Renal cortical epithelial cell (primary cell): ENCODE measurements at regions not wholly inside any gene's neighbourhood (a gene's known extent, or its start where the extent isn't known, plus 50 kb on each side); places are given as distances from the start of the nearest gene placed in this dataset.
A peak's percentile ranks its signal among the peaks of the same experiment; 100 is the strongest.

Experiments
- DNase-seq: peaks from one replicate; pipeline ENCODE4 v3.0.0-alpha.2; 2011; ENCODE audit warnings: low read depth

GRCh38 chr17:79317916-79318315, 243.3 kb downstream of the ENGASE start:
- DNase-seq: no peak

- DNase-seq: no peak
Measured at GRCh38 chr17:79316805-79317204, 242.2 kb downstream of the ENGASE start.

- no peak for DNase-seq
Measured at GRCh38 chr17:79315358-79316105, 240.9 kb downstream of the ENGASE start.

DNA sequence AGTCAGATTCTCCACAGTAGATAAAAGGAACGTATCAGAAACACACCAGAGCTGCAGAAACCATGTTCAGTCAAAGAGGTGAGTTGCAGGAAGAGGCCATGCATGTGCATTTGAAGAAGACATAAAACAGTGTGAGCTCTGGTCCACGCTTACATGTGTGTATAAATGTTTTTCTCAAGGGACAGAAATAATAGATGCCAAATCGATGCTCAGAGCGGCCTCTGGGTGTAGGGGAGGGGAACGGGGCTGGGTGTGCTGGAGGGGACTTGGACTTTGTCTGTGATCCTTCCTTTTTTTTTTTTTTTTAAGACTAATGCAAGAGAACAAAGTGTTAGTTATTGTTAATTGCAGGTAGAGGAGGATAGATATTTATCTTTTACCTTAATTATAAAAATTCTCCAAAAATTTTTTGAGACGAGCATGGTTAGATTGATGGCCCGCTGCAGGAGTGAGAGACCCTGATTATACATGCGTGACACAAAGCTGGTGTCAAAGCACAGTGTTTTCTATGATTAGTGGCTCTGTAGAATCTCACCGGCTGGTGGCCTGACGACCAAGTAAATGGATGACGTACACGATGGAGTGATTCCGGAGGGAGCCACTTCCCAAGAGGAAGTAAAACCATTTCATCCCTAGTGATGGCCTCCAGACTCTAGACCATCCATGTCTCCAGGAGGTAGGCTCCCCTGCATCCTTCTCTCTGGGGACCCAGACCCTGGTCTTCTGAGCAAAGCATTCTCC, 240.2 kb downstream of the ENGASE start:
- no peak for DNase-seq

GRCh38 chr17:79311373-79311772, 236.7 kb downstream of the ENGASE start:
- DNase-seq: no peak

DNA sequence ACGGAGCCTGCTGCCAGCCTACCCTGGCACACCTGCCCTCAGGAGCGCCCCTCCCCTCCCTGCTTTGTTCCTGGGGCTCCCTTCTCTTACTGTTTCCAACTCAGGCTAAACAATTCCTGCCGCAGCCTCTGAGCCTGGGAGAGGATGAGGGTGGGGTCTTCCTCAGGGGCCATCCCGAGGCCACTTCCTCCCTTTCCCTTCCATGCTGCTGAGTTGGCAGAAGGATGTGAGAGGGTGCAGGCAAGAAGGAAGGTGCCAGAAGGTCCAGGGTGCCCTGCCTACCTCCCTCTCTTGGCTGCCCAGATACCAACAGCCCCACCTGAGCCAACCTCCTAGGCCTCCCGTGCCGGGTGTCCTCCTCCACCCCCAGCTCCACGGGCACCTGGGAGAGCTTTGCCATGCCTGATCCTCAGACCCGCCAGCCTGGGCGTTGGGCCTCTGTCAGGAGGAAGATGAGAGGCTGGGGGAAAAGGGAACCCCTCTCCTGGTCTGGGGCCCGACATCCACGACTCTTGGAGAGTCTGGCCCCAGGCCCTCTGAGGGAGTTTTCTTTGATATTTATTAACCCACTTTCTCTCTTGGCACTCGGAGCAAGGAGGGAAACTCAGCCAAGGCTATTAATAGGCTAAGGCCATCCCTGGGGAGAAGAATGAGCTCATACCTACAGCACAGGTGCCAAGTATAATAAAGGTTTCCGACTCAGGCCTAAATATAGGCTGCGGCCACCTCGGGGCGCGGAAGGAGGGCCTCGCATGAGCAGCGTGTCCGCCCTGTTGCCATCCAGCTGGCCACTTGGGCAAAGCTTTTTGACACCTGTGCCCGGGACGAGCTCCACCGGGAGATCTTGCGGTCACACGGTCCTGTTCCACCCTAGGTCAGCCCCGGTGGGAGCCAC, 232.0 kb downstream of the ENGASE start:
- no peak for DNase-seq

- no peak for DNase-seq
Measured at GRCh38 chr17:79305768-79306423, 231.3 kb downstream of the ENGASE start.

DNA sequence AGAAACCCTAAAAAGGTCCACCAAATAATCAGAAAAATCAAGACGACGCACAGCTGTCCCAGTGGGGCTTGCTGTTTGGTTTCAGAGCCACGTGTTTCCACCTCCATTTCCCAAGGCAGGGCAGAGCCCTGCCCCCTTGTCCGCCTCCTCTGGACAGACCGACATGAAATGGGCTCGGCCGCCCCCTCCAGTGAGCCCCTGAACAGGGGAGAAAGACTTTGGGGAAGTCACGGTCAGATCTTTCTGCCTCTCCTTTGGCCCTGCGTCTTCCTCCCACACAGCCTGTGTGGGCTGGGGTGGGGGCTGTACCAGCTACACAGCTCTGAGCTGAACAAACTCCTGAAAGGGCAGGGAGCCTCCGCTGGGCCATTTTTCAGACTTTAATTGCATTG, 230.7 kb downstream of the ENGASE start:
- DNase-seq: no peak

- no peak for DNase-seq
Measured at GRCh38 chr17:79304884-79305283, 230.3 kb downstream of the ENGASE start.

GRCh38 chr17:79303641-79304205, 229.1 kb downstream of the ENGASE start:
- no peak for DNase-seq

DNA sequence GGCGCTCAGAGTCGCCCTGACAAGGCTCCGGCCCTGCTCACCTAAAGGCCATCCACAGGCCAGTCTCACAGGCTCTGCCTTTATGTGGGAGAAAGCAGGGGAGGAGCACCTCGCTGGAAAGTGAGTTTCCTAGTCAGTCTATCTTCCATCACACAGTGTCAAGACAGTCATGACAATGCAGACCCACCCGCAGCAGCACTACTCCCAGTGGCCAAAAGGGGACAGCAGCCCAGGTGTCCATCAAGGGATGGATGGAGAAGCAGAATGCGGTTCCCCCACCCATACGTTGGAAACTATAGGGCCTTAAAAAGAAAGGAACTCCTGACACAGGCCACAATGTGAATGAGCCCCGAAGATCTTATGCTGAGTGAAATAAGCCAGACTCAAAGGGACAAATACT, 226.8 kb downstream of the ENGASE start:
- DNase-seq: no peak

- no peak for DNase-seq
Measured at GRCh38 chr17:79299349-79299748, 224.7 kb downstream of the ENGASE start.

- DNase-seq: no peak
Measured at GRCh38 chr17:79298799-79299198, 224.2 kb downstream of the ENGASE start.

DNA sequence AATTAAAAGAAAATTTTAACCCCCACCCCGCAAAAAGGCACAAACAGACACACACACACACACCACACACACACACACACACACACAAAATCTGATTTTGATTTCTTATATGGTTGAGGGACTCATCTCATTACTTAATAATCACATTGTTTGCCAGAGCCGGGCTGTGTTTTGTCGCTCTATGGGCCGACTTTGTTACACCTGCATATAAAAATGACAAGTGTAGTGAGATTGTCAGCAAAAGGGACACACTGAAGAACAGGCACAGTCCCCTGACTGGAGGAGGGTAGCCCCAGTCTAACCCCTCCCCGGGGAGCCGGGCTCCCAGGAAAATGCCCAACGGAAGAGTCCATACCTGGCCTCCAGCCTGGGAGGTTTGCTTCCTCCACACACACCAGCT, 221.6 kb downstream of the ENGASE start:
- no peak for DNase-seq

GRCh38 chr17:79295307-79295706, 220.7 kb downstream of the ENGASE start:
- DNase-seq: no peak

GRCh38 chr17:79294459-79295071, 219.9 kb downstream of the ENGASE start:
- peak; percentile 13 for DNase-seq

DNA sequence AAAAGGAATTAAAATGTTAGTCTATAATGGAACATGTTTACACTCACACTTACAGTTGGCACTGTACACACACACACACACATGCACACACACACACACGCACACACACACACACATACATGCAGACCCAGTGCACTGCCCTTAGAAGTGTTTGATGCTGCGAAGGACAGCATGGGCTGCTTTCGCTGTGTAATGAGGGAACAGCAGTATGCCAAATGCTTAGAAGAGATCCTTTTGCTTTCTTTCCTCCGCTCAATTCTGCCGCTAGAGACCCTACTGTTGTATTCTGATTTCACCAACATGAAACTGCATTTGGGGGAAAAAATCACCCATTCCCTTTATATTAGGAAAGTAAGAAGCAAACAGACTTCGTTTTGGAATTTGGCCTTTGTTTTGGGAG, 217.9 kb downstream of the ENGASE start:
- no peak for DNase-seq

- no peak for DNase-seq
Measured at GRCh38 chr17:79291391-79291790, 216.8 kb downstream of the ENGASE start.

DNA sequence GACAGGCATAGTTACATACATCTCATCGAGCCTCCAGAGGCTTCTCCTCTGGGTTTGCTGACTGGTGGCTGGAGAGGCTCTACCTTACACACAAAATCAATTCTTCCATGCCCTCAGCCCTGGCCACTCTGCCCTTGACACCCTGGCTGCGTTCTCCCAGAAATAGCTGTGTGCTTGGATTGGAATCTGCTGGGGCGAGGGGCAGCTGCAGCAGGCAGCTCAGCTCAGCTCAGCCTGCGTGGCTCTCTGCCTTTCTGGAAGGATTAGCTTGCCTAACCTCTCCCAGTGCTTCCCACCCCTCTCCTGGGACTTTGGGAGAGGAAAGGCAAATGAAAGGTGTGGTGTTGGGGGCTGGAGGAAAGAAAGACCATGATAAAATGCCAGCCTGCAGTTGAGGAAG, 216.1 kb downstream of the ENGASE start:
- no peak for DNase-seq

DNA sequence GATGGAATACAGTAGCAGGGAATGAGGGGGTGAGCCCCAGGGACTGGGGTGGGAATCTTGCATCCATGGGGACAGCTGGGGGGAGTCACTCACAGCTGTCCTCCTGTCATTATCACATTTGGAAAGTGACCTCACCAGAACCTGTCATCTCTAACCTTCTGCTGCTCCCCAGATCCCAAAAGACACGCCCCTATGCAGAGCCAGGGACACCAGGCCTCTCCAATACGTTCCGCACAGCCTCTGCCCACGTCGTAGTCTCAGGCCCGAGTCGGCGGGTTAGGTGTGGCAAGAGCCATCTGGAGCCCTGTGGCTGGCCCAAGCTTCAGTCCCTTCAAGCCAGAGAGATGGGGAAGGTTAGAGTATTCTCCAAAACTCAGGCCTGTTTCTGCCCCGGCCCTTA, 214.3 kb downstream of the ENGASE start:
- DNase-seq: no peak

DNA sequence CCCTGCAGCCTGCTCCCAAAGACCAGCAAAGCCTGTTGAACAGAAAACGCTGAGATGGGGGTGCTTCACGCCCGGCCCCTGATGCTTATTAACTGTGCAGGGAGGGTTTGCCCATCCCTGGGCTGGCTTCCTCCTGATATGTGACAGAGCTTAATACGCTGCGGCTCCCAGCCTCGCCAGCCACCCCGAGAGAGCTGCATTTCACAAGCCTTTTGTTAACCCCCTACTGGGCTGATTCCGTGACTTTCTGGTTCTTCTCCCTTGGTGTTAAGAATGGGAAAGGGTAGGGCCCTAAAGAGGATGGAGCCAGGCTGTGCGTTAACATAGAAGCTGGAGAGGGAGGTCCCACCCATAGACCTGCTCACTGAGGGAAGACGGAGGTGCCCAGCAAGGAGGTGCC, 211.8 kb downstream of the ENGASE start:
- DNase-seq: no peak
